ENCODE measurements at regions not wholly inside any gene's neighbourhood (a gene's known extent, or its start where the extent isn't known, plus 50 kb on each side); places are given as distances from the start of the nearest gene placed in this dataset.

GRCh38 chr7:38068461-38068860 lies 109.6 kb upstream of the STARD3NL start:
- BruUV-seq (replicated peaks), result no TSS peak
- Histone ChIP-seq H4K20me1 (ENCODE audit: insufficient read depth, low read length) (no peaks in the 10 kb centered on the region), H3K23ac (ENCODE audit: low read depth, low read length) (no peak overlapping the region), H4K8ac (ENCODE audit: low read depth in 2 of 2, low read length in 2 of 2) (no peak overlapping the region), H2BK20ac (ENCODE audit: low read depth, low read length) (no peak overlapping the region), H3K27ac (ENCODE audit: insufficient read depth, low read length) (no peak overlapping the region), H2BK120ac (ENCODE audit: low read depth, low read length) (no peak overlapping the region), H3K4me3 (ENCODE audit: insufficient read depth, low read depth, low read length) (no peak overlapping the region), H3K9me3 (ENCODE audit: control insufficient read depth, insufficient read depth, low read length) (no peaks in the 10 kb centered on the region), H4K91ac (ENCODE audit: insufficient read depth, low read depth, low read length) (no peak overlapping the region), H2BK15ac (ENCODE audit: low read depth, low read length) (no peak overlapping the region), H3K9ac (ENCODE audit: low read depth, low read length) (no peak overlapping the region), H3K4me1 (ENCODE audit: control insufficient read depth, insufficient read depth, low read length) (no peaks in the 10 kb centered on the region), H2AK5ac (ENCODE audit: low read depth, low read length) (no peak overlapping the region), H3K79me1 (ENCODE audit: low read depth in 1 of 2, low read length in 2 of 2) (no peaks in the 10 kb centered on the region), H3K27me3 (ENCODE audit: control insufficient read depth, insufficient read depth, low read length) (no peaks in the 10 kb centered on the region), H2AK9ac (replicated peaks; ENCODE audit: low read depth, low read length, poor library complexity) (no peak overlapping the region), H3K9me1 (ENCODE audit: insufficient read depth, low read length) (no peaks in the 10 kb centered on the region), H4K5ac (ENCODE audit: low read depth, low read length) (no peak overlapping the region), H2BK5ac (ENCODE audit: low read depth, low read length, poor library complexity, severe bottlenecking) (no peak overlapping the region), H3K18ac (ENCODE audit: low read depth, low read length) (no peak overlapping the region), H2AFZ (replicated peaks; ENCODE audit: low read length, poor library complexity) (no peak overlapping the region), H3K36me3 (ENCODE audit: control insufficient read depth, insufficient read depth, low read length) (no peaks in the 10 kb centered on the region), H3K14ac (replicated peaks; ENCODE audit: low read depth, low read length) (no peak overlapping the region), H3K4me2 (ENCODE audit: low read depth, low read length) (no peak overlapping the region), H3K4ac (ENCODE audit: low read depth, low read length) (no peak overlapping the region), H3K56ac (ENCODE audit: extremely low read depth, insufficient read depth, low read length) (no peak overlapping the region)
- CTCF ChIA-PET, result no interaction called here
- ATAC-seq (ENCODE audit: low read depth) (no peak), DNase-seq (no peak)
- in situ Hi-C loops (cut with MboI; ENCODE audit: low sequenced_read_pairs) (no loop called here), dilution Hi-C loops (cut with HindIII; ENCODE audit: low sequenced_read_pairs, unreplicated experiment) (no loop called here), intact Hi-C loops (cut with micrococcal nuclease) (no loop called here)
- TF ChIP-seq CHD1 (IDR thresholded peaks at IDR 0.05; ENCODE audit: low read depth, low read length) (no peak), NFE2L2 (IDR thresholded peaks at IDR 0.05; ENCODE audit: low read depth, low read length) (no peak), BHLHE40 (IDR thresholded peaks at IDR 0.05; ENCODE audit: low read depth, low read length) (no peak), RAD21 (IDR thresholded peaks at IDR 0.05; ENCODE audit: low read length) (no peak), CEBPB (IDR thresholded peaks at IDR 0.05; ENCODE audit: low read depth, low read length) (no peak), MAZ (IDR thresholded peaks at IDR 0.05; ENCODE audit: borderline replicate concordance, low read depth, low read length) (no peak)
- POLR2A ChIA-PET (ENCODE audit: unreplicated experiment), result no interaction called here
- 100% methylated on average over 1 of the region's 2 CpGs; no CpG with 5 or more reads in 1 of the 2 experiments for WGBS, 2 experiments (ENCODE audit: extremely low coverage in 2 of 2, insufficient read length in 1 of 2)

All from IMR-90 (cell line).